Fibroblast of lung (primary cell): ENCODE measurements at regions not wholly inside any gene's neighbourhood (a gene's known extent, or its start where the extent isn't known, plus 50 kb on each side); places are given as distances from the start of the nearest gene placed in this dataset.

Experiments used
- EZH2 ChIP-seq: IDR thresholded peaks from 2 replicates; pipeline ENCODE4 v1.5.1; 2012; ENCODE audit warnings: low read length, control low read depth, mild to moderate bottlenecking; ENCODE audit errors: missing control alignments
- TF ChIP-seq, protein P1 (sequence below), 2 donors: IDR thresholded peaks in 1 of 2; conservative IDR thresholded peaks in 1 of 2; 1 replicate in 1 of 2; 2 replicates in 1 of 2; pipeline ENCODE4 v1.5.1; 2011 to 2012; ENCODE audit warnings: low read length in 2 of 2, control low read depth in 1 of 2, inconsistent platforms in 1 of 2, low read depth in 1 of 2, mild to moderate bottlenecking in 1 of 2

- TF ChIP-seq, protein P1, sequence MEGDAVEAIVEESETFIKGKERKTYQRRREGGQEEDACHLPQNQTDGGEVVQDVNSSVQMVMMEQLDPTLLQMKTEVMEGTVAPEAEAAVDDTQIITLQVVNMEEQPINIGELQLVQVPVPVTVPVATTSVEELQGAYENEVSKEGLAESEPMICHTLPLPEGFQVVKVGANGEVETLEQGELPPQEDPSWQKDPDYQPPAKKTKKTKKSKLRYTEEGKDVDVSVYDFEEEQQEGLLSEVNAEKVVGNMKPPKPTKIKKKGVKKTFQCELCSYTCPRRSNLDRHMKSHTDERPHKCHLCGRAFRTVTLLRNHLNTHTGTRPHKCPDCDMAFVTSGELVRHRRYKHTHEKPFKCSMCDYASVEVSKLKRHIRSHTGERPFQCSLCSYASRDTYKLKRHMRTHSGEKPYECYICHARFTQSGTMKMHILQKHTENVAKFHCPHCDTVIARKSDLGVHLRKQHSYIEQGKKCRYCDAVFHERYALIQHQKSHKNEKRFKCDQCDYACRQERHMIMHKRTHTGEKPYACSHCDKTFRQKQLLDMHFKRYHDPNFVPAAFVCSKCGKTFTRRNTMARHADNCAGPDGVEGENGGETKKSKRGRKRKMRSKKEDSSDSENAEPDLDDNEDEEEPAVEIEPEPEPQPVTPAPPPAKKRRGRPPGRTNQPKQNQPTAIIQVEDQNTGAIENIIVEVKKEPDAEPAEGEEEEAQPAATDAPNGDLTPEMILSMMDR (conservative IDR thresholded peaks at IDR 0.05 in 1 of 2, IDR thresholded peaks at IDR 0.05 in 1 of 2; ENCODE audit: low read depth in 1 of 2, low read length in 2 of 2) = no peak
- TF ChIP-seq EZH2 = no peak
These were observed 150.7 kb downstream of the TMCO5A start for GRCh38 chr15:38085114-38085513.
